Activated B cell treated with CpG ODN at 0.5 μM for 24 hours (primary cell): ENCODE measurements at regions not wholly inside any gene's neighbourhood (a gene's known extent, or its start where the extent isn't known, plus 50 kb on each side); places are given as distances from the start of the nearest gene placed in this dataset.

Source experiments
- ATAC-seq: fragments of 200-7000 bp; cut with Tn5 transposase; one replicate; pipeline ENCODE4 v1.10.0; 2021; ENCODE audit warnings: low read depth, mild to moderate bottlenecking, moderate library complexity
- CTCF ChIA-PET: fragments of 350-600 bp; sonication (Branson Sonifier 250); formaldehyde crosslinking; loops from one replicate; lab custom pipeline; 2021; ENCODE audit warnings: antibody characterized with exemption; lab: Charles Lee
- POLR2A ChIA-PET: fragments of 350-600 bp; sonication (Branson Sonifier 250); formaldehyde crosslinking; loops from one replicate; lab custom pipeline; 2021; ENCODE audit warnings: antibody characterized with exemption; lab: Charles Lee
- DNase-seq: peaks from one replicate; pipeline ENCODE4 v3.0.0; 2022
- H3K27ac Mint-ChIP-seq: one replicate; pipeline ENCODE4 v1.8.0; 2020; ENCODE audit warnings: mixed read lengths
- H3K27me3 Mint-ChIP-seq: one replicate; pipeline ENCODE4 v1.8.0; 2021; ENCODE audit warnings: mixed read lengths
- H3K36me3 Mint-ChIP-seq: one replicate; pipeline ENCODE4 v1.8.0; 2021; ENCODE audit warnings: low read depth, mixed read lengths
- H3K4me1 Mint-ChIP-seq: one replicate; pipeline ENCODE4 v1.8.0; 2021; ENCODE audit warnings: mixed read lengths
- H3K4me3 Mint-ChIP-seq: one replicate; pipeline ENCODE4 v1.8.0; 2020; ENCODE audit warnings: mild to moderate bottlenecking, mixed read lengths
- H3K9me3 Mint-ChIP-seq: one replicate; pipeline ENCODE4 v1.8.0; 2020; ENCODE audit warnings: mixed read lengths
- CTCF ChIP-seq: fragments of 200-600 bp; IDR thresholded peaks from one replicate; pipeline ENCODE4 v1.8.0; 2022; ENCODE audit warnings: antibody characterized with exemption, mild to moderate bottlenecking
- intact Hi-C: fragments of 100-400 bp; cut with micrococcal nuclease; formaldehyde crosslinking; loops from one replicate; pipeline ENCODE4 v1.15.1; 2024

DNA sequence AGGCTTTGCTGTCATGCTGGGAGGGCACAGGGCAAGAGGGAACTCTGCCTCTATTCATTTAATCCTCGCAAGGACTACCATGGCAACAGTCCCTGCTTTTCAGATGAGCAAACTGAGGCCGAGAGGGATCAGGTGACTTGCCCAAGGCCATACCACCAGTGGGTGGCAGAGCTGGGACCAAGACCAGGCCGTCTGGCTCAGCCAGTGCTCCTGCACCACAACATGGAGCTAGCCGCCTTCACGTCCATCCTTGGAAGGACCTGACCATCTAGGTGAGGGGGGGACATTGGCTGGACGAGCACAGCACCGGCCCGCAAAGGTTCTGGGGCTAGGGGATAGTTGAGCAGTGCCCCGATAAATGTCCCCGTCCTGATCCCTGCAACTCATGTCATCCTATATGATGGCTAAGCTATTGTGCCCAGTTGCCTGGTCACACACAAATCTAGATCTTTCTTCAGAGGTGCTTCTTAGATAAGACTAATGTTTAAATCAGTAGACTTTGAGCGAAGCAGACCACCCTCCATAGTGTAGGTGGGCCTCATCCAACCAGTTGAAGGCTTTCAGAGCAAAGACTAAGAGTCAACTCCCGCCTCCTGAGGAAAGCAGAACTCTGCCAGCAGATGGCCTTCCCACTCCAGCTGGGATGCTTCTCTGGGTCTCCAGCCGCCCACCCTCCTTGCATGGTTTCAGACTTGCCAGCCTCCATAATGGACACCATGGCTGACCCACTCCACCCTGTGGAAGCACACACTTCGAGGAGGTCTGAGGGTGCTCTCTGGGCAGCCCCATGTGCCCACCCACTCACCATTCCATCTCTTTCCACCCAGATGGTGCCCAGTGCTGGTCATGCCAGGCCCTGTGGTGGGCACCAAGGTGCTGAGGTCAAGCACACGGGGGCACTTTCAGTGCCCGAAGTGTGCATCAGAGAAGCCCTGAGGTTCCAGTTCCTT is 214.8 kb upstream of the RAB6C start:
- peaks cover 2% of the 10 kb centered on the region for H3K27me3 Mint-ChIP-seq
- no peak for TF ChIP-seq CTCF
- POLR2A ChIA-PET: no interaction called here
- H3K4me3 Mint-ChIP-seq: no peak overlapping the region
- CTCF ChIA-PET: no interaction called here
- DNase-seq: no peak
- no peak for ATAC-seq
- no peaks in the 10 kb centered on the region for H3K36me3 Mint-ChIP-seq
- no peaks in the 10 kb centered on the region for H3K9me3 Mint-ChIP-seq
- H3K4me1 Mint-ChIP-seq: no peaks in the 10 kb centered on the region
- H3K27ac Mint-ChIP-seq: no peak overlapping the region
- intact Hi-C loops: no loop called here

DNA sequence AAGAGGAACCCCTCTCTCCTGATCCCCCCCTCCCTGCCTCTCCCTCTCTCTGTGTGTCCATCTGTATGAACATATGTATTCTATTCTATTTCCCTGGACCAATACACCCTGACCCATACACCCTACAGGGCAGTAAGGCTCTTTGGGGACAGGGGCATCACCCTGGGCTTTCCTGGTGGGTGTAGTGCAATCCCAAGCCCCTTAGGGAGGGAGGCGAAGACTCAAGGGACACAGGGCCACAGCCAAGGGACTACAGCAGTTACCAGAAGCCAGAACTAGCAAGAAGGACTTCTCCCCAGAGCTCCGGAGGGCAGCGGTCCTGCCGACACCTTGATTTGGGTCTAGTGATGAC is 214.2 kb upstream of the RAB6C start:
- TF ChIP-seq CTCF: no peak
- ATAC-seq (no peak), DNase-seq (no peak)
- Mint-ChIP-seq H3K4me3 (no peak overlapping the region), H3K36me3 (no peaks in the 10 kb centered on the region), H3K27ac (no peak overlapping the region), H3K4me1 (no peaks in the 10 kb centered on the region), H3K27me3 (peaks cover 2% of the 10 kb centered on the region), H3K9me3 (no peaks in the 10 kb centered on the region)
- intact Hi-C loops: no loop called here
- POLR2A ChIA-PET: no interaction called here
- CTCF ChIA-PET: no interaction called here

- no peaks in the 10 kb centered on the region for H3K4me1 Mint-ChIP-seq
- intact Hi-C loops: no loop called here
- H3K27ac Mint-ChIP-seq: no peak overlapping the region
- no peaks in the 10 kb centered on the region for H3K36me3 Mint-ChIP-seq
- no peak for ATAC-seq
- H3K27me3 Mint-ChIP-seq: peaks cover 2% of the 10 kb centered on the region
- POLR2A ChIA-PET: no interaction called here
- H3K9me3 Mint-ChIP-seq: no peaks in the 10 kb centered on the region
- TF ChIP-seq CTCF: no peak
- no peak overlapping the region for H3K4me3 Mint-ChIP-seq
- no peak for DNase-seq
- CTCF ChIA-PET: no interaction called here
Observed at GRCh38 chr2:129765678-129766351, 213.7 kb upstream of the RAB6C start.

DNA sequence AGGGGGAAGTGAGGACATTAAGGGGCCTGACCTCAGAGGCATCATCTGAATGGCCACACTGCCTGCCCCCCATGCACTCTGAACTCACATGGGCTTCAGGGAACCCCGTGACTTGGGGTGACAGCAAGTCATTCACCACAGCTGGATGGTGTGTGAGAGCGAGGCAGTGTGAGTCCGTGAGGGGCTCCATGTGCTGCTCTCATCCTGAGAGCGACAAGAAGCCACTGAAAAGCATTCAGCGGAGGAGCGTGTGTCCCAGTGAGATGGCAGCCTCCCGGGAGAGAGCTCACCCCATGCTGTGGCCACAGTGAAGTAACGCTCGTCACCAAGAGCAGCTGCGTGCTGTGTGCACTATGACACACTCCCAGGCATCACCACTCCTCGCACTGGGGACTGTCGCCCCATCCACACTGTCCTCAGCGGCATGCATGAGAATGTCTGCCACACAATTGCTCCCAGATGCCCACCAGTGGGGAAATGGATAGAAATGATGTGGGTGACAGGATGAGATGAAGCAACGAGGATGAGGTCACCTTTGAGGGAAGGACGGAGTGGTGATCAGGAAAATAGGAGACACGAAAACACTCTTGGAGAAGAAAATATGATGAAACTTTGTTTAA is 213.0 kb upstream of the RAB6C start:
- no peaks in the 10 kb centered on the region for H3K9me3 Mint-ChIP-seq
- no peak for ATAC-seq
- H3K4me3 Mint-ChIP-seq: no peak overlapping the region
- CTCF ChIA-PET: no interaction called here
- TF ChIP-seq CTCF: no peak
- H3K4me1 Mint-ChIP-seq: no peaks in the 10 kb centered on the region
- intact Hi-C loops: no loop called here
- POLR2A ChIA-PET: no interaction called here
- H3K36me3 Mint-ChIP-seq: no peaks in the 10 kb centered on the region
- H3K27me3 Mint-ChIP-seq: peaks cover 2% of the 10 kb centered on the region
- DNase-seq: no peak
- H3K27ac Mint-ChIP-seq: no peak overlapping the region
